Liver (tissue), 8 donors: ENCODE measurements at regions not wholly inside any gene's neighbourhood (a gene's known extent, or its start where the extent isn't known, plus 50 kb on each side); places are given as distances from the start of the nearest gene placed in this dataset.

Source experiments
- DNase-seq: peaks from one replicate; pipeline ENCODE4 v3.0.0-alpha.2; 2017; ENCODE audit warnings: low spot score
- H3K27ac ChIP-seq, 2 donors: one replicate each; pipeline ENCODE4 v1.7.0; 2013; ENCODE audit warnings: inconsistent platforms in 2 of 2, low read length in 2 of 2, control low read depth in 1 of 2, low read depth in 1 of 2, mild to moderate bottlenecking in 1 of 2
- H3K27me3 ChIP-seq, 4 donors: one replicate each; pipeline versions ENCODE4 v1.6.1 to v1.7.0; 2013; ENCODE audit warnings: low read length in 3 of 4, inconsistent platforms in 1 of 4, mild to moderate bottlenecking in 1 of 4, moderate library complexity in 1 of 4; ENCODE audit not compliant: control insufficient read depth in 4 of 4, insufficient read depth in 4 of 4
- H3K36me3 ChIP-seq, 4 donors: one replicate each; pipeline versions ENCODE4 v1.6.1 to v1.7.0; 2013; ENCODE audit warnings: low read length in 3 of 4, mild to moderate bottlenecking in 3 of 4, low read depth in 1 of 4, moderate library complexity in 1 of 4; ENCODE audit not compliant: control insufficient read depth in 4 of 4, insufficient read depth in 3 of 4
- H3K4me1 ChIP-seq, 4 donors: one replicate each; pipeline versions ENCODE4 v1.6.1 to v1.7.0; 2013; ENCODE audit warnings: low read length in 3 of 4, mild to moderate bottlenecking in 3 of 4, moderate library complexity in 1 of 4; ENCODE audit not compliant: control insufficient read depth in 4 of 4, insufficient read depth in 4 of 4
- H3K4me3 ChIP-seq, 3 donors: one replicate each; pipeline versions ENCODE4 v1.6.1 to v1.7.0; 2013; ENCODE audit warnings: low read length in 3 of 3, control low read depth in 1 of 3, low read depth in 1 of 3, mild to moderate bottlenecking in 1 of 3
- H3K9ac ChIP-seq, 2 donors: one replicate each; pipeline ENCODE4 v1.7.0; 2013; ENCODE audit warnings: low read length in 2 of 2, mild to moderate bottlenecking in 2 of 2, moderate library complexity in 2 of 2, control low read depth in 1 of 2, low read depth in 1 of 2
- H3K9me3 ChIP-seq, 4 donors: one replicate each; pipeline versions ENCODE4 v1.6.1 to v1.7.0; 2013; ENCODE audit warnings: low read length in 3 of 4; ENCODE audit not compliant: control insufficient read depth in 4 of 4
- ATF3 ChIP-seq: IDR thresholded peaks from 2 replicates; pipeline ENCODE4 v1.6.1; 2016; ENCODE audit warnings: antibody characterized with exemption
- CTCF ChIP-seq: fragments of 150-350 bp; IDR thresholded peaks from 2 replicates; pipeline ENCODE4 v1.5.1; 2017; ENCODE audit warnings: improper control_type of control experiment, low read depth, low read length; ENCODE audit not compliant: missing input control
- EGR1 ChIP-seq, 2 donors: IDR thresholded peaks; 2 replicates each; pipeline ENCODE4 v1.6.1; 2016 to 2018; ENCODE audit warnings: antibody characterized with exemption in 2 of 2, low read depth in 2 of 2
- FOXA2 ChIP-seq: IDR thresholded peaks from 2 replicates; pipeline ENCODE4 v1.6.1; 2016; ENCODE audit warnings: antibody characterized with exemption
- GABPA ChIP-seq, 2 donors: IDR thresholded peaks in 1 of 2; conservative IDR thresholded peaks in 1 of 2; 2 replicates each; pipeline ENCODE4 v1.6.1; 2016; ENCODE audit warnings: antibody characterized with exemption in 2 of 2, mild to moderate bottlenecking in 1 of 2, moderate library complexity in 1 of 2
- JUND ChIP-seq, 2 donors: IDR thresholded peaks; 2 replicates each; pipeline ENCODE4 v1.6.1; 2016; ENCODE audit warnings: antibody characterized with exemption in 2 of 2
- MAX ChIP-seq: IDR thresholded peaks from 2 replicates; pipeline ENCODE4 v1.6.1; 2016; ENCODE audit warnings: antibody characterized with exemption
- NR2F2 ChIP-seq: IDR thresholded peaks from 2 replicates; pipeline ENCODE4 v1.6.1; 2016; ENCODE audit warnings: antibody characterized with exemption
- RAD21 ChIP-seq, 2 donors: IDR thresholded peaks; 2 replicates each; pipeline ENCODE4 v1.6.1; 2016; ENCODE audit warnings: antibody characterized with exemption in 2 of 2, mild to moderate bottlenecking in 2 of 2
- REST ChIP-seq: IDR thresholded peaks from 2 replicates; pipeline ENCODE4 v1.6.1; 2016; ENCODE audit warnings: antibody characterized with exemption, mild to moderate bottlenecking
- RXRA ChIP-seq, 2 donors: IDR thresholded peaks; 2 replicates each; pipeline ENCODE4 v1.6.1; 2017 to 2018; ENCODE audit warnings: antibody characterized with exemption in 2 of 2, mild to moderate bottlenecking in 1 of 2
- SP1 ChIP-seq: IDR thresholded peaks from 2 replicates; pipeline ENCODE4 v1.6.1; 2018; ENCODE audit warnings: antibody characterized with exemption, mild to moderate bottlenecking
- TAF1 ChIP-seq: conservative IDR thresholded peaks from 2 replicates; pipeline ENCODE4 v1.6.1; 2016; ENCODE audit warnings: antibody characterized with exemption, mild to moderate bottlenecking
- YY1 ChIP-seq: IDR thresholded peaks from 2 replicates; pipeline ENCODE4 v1.6.1; 2016; ENCODE audit warnings: antibody characterized with exemption, mild to moderate bottlenecking
- WGBS: extraction: QIAGEN DNeasy Blood & Tissue Kit; methylation state at CpG from one replicate; pipeline ENCODE4 v1.1.7; 2013; 5-methylcytosine and 5-hydroxymethylcytosine counted together
- donor health status: healthy.
- donor health status: healthy.
- donor health status: healthy.
- donor health status: healthy.
- donor health status: healthy.

- WGBS: 87% methylated on average over 1 of the region's 1 CpG
- TF ChIP-seq REST: no peak
- no peak for TF ChIP-seq MAX
- TF ChIP-seq NR2F2: no peak
- no peak for TF ChIP-seq TAF1
- TF ChIP-seq RXRA (IDR thresholded peaks at IDR 0.05): no peak
These were observed 177.3 kb downstream of the ID4 start for GRCh38 chr6:20014508-20014907.

GRCh38 chr6:20020526-20020925 lies 183.4 kb downstream of the ID4 start:
- DNase-seq: no peak
- no peaks in the 10 kb centered on the region for H3K36me3 ChIP-seq
- 83% methylated on average over 1 of the region's 1 CpG for WGBS
- H3K4me3 ChIP-seq: no peak overlapping the region
- no peak overlapping the region for H3K9ac ChIP-seq
- H3K27me3 ChIP-seq: peaks cover 0 to 2% (median under 1%) of the 10 kb centered on the region in 4 donors
- H3K4me1 ChIP-seq: no peaks in the 10 kb centered on the region
- TF ChIP-seq REST (no peak), YY1 (no peak), FOXA2 (no peak), GABPA (IDR thresholded peaks at IDR 0.05 in 1 of 2, conservative IDR thresholded peaks at IDR 0.05 in 1 of 2) (no peak), SP1 (no peak), MAX (no peak), JUND (IDR thresholded peaks at IDR 0.05) (no peak)
- H3K9me3 ChIP-seq: no peaks in the 10 kb centered on the region
- H3K27ac ChIP-seq: no peak overlapping the region

More at GRCh38 chr6:20014508-20014907, 177.3 kb downstream of the ID4 start:
- H3K4me3 ChIP-seq: no peak overlapping the region
- no peak overlapping the region for H3K9ac ChIP-seq
- H3K27me3 ChIP-seq: peaks cover 0 to 2% (median under 1%) of the 10 kb centered on the region in 4 donors
- no peak for DNase-seq
- H3K9me3 ChIP-seq: no peaks in the 10 kb centered on the region
- no peaks in the 10 kb centered on the region for H3K4me1 ChIP-seq
- no peak overlapping the region for H3K27ac ChIP-seq
- no peaks in the 10 kb centered on the region for H3K36me3 ChIP-seq

GRCh38 chr6:20021795-20022194 lies 184.6 kb downstream of the ID4 start:
- Histone ChIP-seq H3K27me3 (peaks cover 0 to 2% (median under 1%) of the 10 kb centered on the region in 4 donors), H3K9ac (no peak overlapping the region), H3K4me3 (no peak overlapping the region), H3K36me3 (no peaks in the 10 kb centered on the region), H3K9me3 (no peaks in the 10 kb centered on the region), H3K27ac (no peak overlapping the region), H3K4me1 (no peaks in the 10 kb centered on the region)
- no peak for DNase-seq
- TF ChIP-seq EGR1 (IDR thresholded peaks at IDR 0.05; ENCODE audit: low read depth in 2 of 2) (no peak), TAF1 (no peak), REST (no peak), NR2F2 (no peak), RAD21 (IDR thresholded peaks at IDR 0.05) (no peak), YY1 (no peak), CTCF (no peak), RXRA (IDR thresholded peaks at IDR 0.05) (no peak), ATF3 (no peak), SP1 (no peak)
